ENCODE measurements at regions not wholly inside any gene's neighbourhood (a gene's known extent, or its start where the extent isn't known, plus 50 kb on each side); places are given as distances from the start of the nearest gene placed in this dataset.

GRCh38 chr2:220175967-220176366, 548.5 kb downstream of the SLC4A3 start:
- WGBS (ENCODE audit: extremely low coverage, insufficient coverage, low lambda C conversion rate), result no CpG with 5 or more reads among the region's 2 CpGs
- Histone ChIP-seq H3K79me1 (ENCODE audit: low read length) (no peaks in the 10 kb centered on the region), H2AK5ac (ENCODE audit: low read length) (no peak overlapping the region), H3K4me1 (ENCODE audit: control insufficient read depth, low read depth, low read length) (no peaks in the 10 kb centered on the region), H2BK15ac (replicated peaks; ENCODE audit: low read depth) (no peak overlapping the region), H3K4ac (ENCODE audit: low read depth, low read length) (no peak overlapping the region), H3K4me3 (ENCODE audit: low read length) (no peak overlapping the region), H3K4me2 (ENCODE audit: low read length) (no peak overlapping the region), H3K79me2 (ENCODE audit: control insufficient read depth, insufficient read depth, low read length) (no peaks in the 10 kb centered on the region), H3K56ac (ENCODE audit: low read length) (no peak overlapping the region), H3K27ac (ENCODE audit: low read depth, low read length) (no peak overlapping the region), H3K27me3 (ENCODE audit: insufficient read depth, low read length, poor library complexity) (no peaks in the 10 kb centered on the region), H4K8ac (ENCODE audit: low read depth, low read length) (no peak overlapping the region), H3K18ac (ENCODE audit: low read length) (no peak overlapping the region), H3K36me3 (ENCODE audit: control insufficient read depth, insufficient read depth, low read length) (no peaks in the 10 kb centered on the region), H2BK5ac (ENCODE audit: low read length) (no peak overlapping the region), H3K23ac (ENCODE audit: low read length) (no peak overlapping the region), H4K5ac (ENCODE audit: low read length) (no peak overlapping the region), H3K9ac (ENCODE audit: low read length) (no peak overlapping the region), H2BK120ac (ENCODE audit: low read depth, low read length) (no peak overlapping the region)
- DNase-seq, result no peak

GRCh38 chr2:220178991-220179695, 551.7 kb downstream of the SLC4A3 start:
- no peak overlapping the region for H3K9ac ChIP-seq (ENCODE audit: low read length)
- H3K56ac ChIP-seq (ENCODE audit: low read length), result no peak overlapping the region
- no peak overlapping the region for H3K4me2 ChIP-seq (ENCODE audit: low read length)
- H3K4me1 ChIP-seq (ENCODE audit: control insufficient read depth, low read depth, low read length), result no peaks in the 10 kb centered on the region
- no peak overlapping the region for H3K4me3 ChIP-seq (ENCODE audit: low read length)
- no peak overlapping the region for H3K18ac ChIP-seq (ENCODE audit: low read length)
- no peaks in the 10 kb centered on the region for H3K79me1 ChIP-seq (ENCODE audit: low read length)
- H2BK15ac ChIP-seq (replicated peaks; ENCODE audit: low read depth), result no peak overlapping the region
- H3K36me3 ChIP-seq (ENCODE audit: control insufficient read depth, insufficient read depth, low read length), result no peaks in the 10 kb centered on the region
- H2BK5ac ChIP-seq (ENCODE audit: low read length), result no peak overlapping the region
- H4K8ac ChIP-seq (ENCODE audit: low read depth, low read length), result no peak overlapping the region
- no peak overlapping the region for H2AK5ac ChIP-seq (ENCODE audit: low read length)
- no peak overlapping the region for H3K23ac ChIP-seq (ENCODE audit: low read length)
- no peak overlapping the region for H3K4ac ChIP-seq (ENCODE audit: low read depth, low read length)
- no peak for DNase-seq
- H3K27ac ChIP-seq (ENCODE audit: low read depth, low read length), result no peak overlapping the region
- no peaks in the 10 kb centered on the region for H3K79me2 ChIP-seq (ENCODE audit: control insufficient read depth, insufficient read depth, low read length)
- H2BK120ac ChIP-seq (ENCODE audit: low read depth, low read length), result no peak overlapping the region
- H3K27me3 ChIP-seq (ENCODE audit: insufficient read depth, low read length, poor library complexity), result no peaks in the 10 kb centered on the region
- H4K5ac ChIP-seq (ENCODE audit: low read length), result no peak overlapping the region
- WGBS (ENCODE audit: extremely low coverage, insufficient coverage, low lambda C conversion rate), result no CpG with 5 or more reads among the region's 6 CpGs

GRCh38 chr2:220181165-220181564, 553.7 kb downstream of the SLC4A3 start:
- no peak overlapping the region for H4K5ac ChIP-seq (ENCODE audit: low read length)
- no peak overlapping the region for H3K4ac ChIP-seq (ENCODE audit: low read depth, low read length)
- no peak overlapping the region for H3K23ac ChIP-seq (ENCODE audit: low read length)
- no peak overlapping the region for H3K27ac ChIP-seq (ENCODE audit: low read depth, low read length)
- no peak overlapping the region for H3K4me2 ChIP-seq (ENCODE audit: low read length)
- DNase-seq, result no peak
- no CpG with 5 or more reads among the region's 1 CpG for WGBS (ENCODE audit: extremely low coverage, insufficient coverage, low lambda C conversion rate)
- H3K4me1 ChIP-seq (ENCODE audit: control insufficient read depth, low read depth, low read length), result no peaks in the 10 kb centered on the region
- no peak overlapping the region for H4K8ac ChIP-seq (ENCODE audit: low read depth, low read length)
- H3K18ac ChIP-seq (ENCODE audit: low read length), result no peak overlapping the region
- H2BK5ac ChIP-seq (ENCODE audit: low read length), result no peak overlapping the region
- H3K9ac ChIP-seq (ENCODE audit: low read length), result no peak overlapping the region
- H2AK5ac ChIP-seq (ENCODE audit: low read length), result no peak overlapping the region
- no peaks in the 10 kb centered on the region for H3K27me3 ChIP-seq (ENCODE audit: insufficient read depth, low read length, poor library complexity)
- no peak overlapping the region for H3K4me3 ChIP-seq (ENCODE audit: low read length)
- no peak overlapping the region for H2BK15ac ChIP-seq (replicated peaks; ENCODE audit: low read depth)
- H2BK120ac ChIP-seq (ENCODE audit: low read depth, low read length), result no peak overlapping the region
- H3K79me2 ChIP-seq (ENCODE audit: control insufficient read depth, insufficient read depth, low read length), result no peaks in the 10 kb centered on the region
- no peak overlapping the region for H3K56ac ChIP-seq (ENCODE audit: low read length)
- no peaks in the 10 kb centered on the region for H3K79me1 ChIP-seq (ENCODE audit: low read length)
- H3K36me3 ChIP-seq (ENCODE audit: control insufficient read depth, insufficient read depth, low read length), result no peaks in the 10 kb centered on the region

GRCh38 chr2:220182790-220183189, 555.4 kb downstream of the SLC4A3 start:
- Histone ChIP-seq H3K4me3 (ENCODE audit: low read length) (no peak overlapping the region), H4K8ac (ENCODE audit: low read depth, low read length) (no peak overlapping the region), H3K4me2 (ENCODE audit: low read length) (no peak overlapping the region), H2BK120ac (ENCODE audit: low read depth, low read length) (no peak overlapping the region), H3K18ac (ENCODE audit: low read length) (no peak overlapping the region), H2BK15ac (replicated peaks; ENCODE audit: low read depth) (no peak overlapping the region), H2AK5ac (ENCODE audit: low read length) (no peak overlapping the region), H4K5ac (ENCODE audit: low read length) (no peak overlapping the region), H3K79me1 (ENCODE audit: low read length) (no peaks in the 10 kb centered on the region), H3K9ac (ENCODE audit: low read length) (no peak overlapping the region), H3K56ac (ENCODE audit: low read length) (no peak overlapping the region), H3K36me3 (ENCODE audit: control insufficient read depth, insufficient read depth, low read length) (no peaks in the 10 kb centered on the region), H3K23ac (ENCODE audit: low read length) (no peak overlapping the region), H3K27ac (ENCODE audit: low read depth, low read length) (no peak overlapping the region), H2BK5ac (ENCODE audit: low read length) (no peak overlapping the region), H3K4me1 (ENCODE audit: control insufficient read depth, low read depth, low read length) (no peaks in the 10 kb centered on the region), H3K79me2 (ENCODE audit: control insufficient read depth, insufficient read depth, low read length) (no peaks in the 10 kb centered on the region), H3K27me3 (ENCODE audit: insufficient read depth, low read length, poor library complexity) (no peaks in the 10 kb centered on the region), H3K4ac (ENCODE audit: low read depth, low read length) (no peak overlapping the region)
- DNase-seq, result no peak
- no CpG with 5 or more reads among the region's 3 CpGs for WGBS (ENCODE audit: extremely low coverage, insufficient coverage, low lambda C conversion rate)

- Histone ChIP-seq H2BK5ac (ENCODE audit: low read length) (no peak overlapping the region), H4K8ac (ENCODE audit: low read depth, low read length) (no peak overlapping the region), H3K79me2 (ENCODE audit: control insufficient read depth, insufficient read depth, low read length) (no peaks in the 10 kb centered on the region), H3K18ac (ENCODE audit: low read length) (no peak overlapping the region), H3K9ac (ENCODE audit: low read length) (no peak overlapping the region), H3K79me1 (ENCODE audit: low read length) (no peaks in the 10 kb centered on the region), H3K4me2 (ENCODE audit: low read length) (no peak overlapping the region), H3K4ac (ENCODE audit: low read depth, low read length) (no peak overlapping the region), H2BK15ac (replicated peaks; ENCODE audit: low read depth) (no peak overlapping the region), H2AK5ac (ENCODE audit: low read length) (no peak overlapping the region), H4K5ac (ENCODE audit: low read length) (no peak overlapping the region), H3K56ac (ENCODE audit: low read length) (no peak overlapping the region), H2BK120ac (ENCODE audit: low read depth, low read length) (no peak overlapping the region), H3K4me3 (ENCODE audit: low read length) (no peak overlapping the region), H3K27ac (ENCODE audit: low read depth, low read length) (no peak overlapping the region), H3K36me3 (ENCODE audit: control insufficient read depth, insufficient read depth, low read length) (no peaks in the 10 kb centered on the region), H3K23ac (ENCODE audit: low read length) (no peak overlapping the region), H3K27me3 (ENCODE audit: insufficient read depth, low read length, poor library complexity) (no peaks in the 10 kb centered on the region), H3K4me1 (ENCODE audit: control insufficient read depth, low read depth, low read length) (no peaks in the 10 kb centered on the region)
- no CpG with 5 or more reads among the region's 2 CpGs for WGBS (ENCODE audit: extremely low coverage, insufficient coverage, low lambda C conversion rate)
- no peak for DNase-seq
Observed at GRCh38 chr2:220185766-220186305, 558.4 kb downstream of the SLC4A3 start.

- Histone ChIP-seq H3K27ac (ENCODE audit: low read depth, low read length) (no peak overlapping the region), H3K79me1 (ENCODE audit: low read length) (no peaks in the 10 kb centered on the region), H3K18ac (ENCODE audit: low read length) (no peak overlapping the region), H3K23ac (ENCODE audit: low read length) (no peak overlapping the region), H3K4me3 (ENCODE audit: low read length) (no peak overlapping the region), H2BK120ac (ENCODE audit: low read depth, low read length) (no peak overlapping the region), H2BK5ac (ENCODE audit: low read length) (no peak overlapping the region), H3K9ac (ENCODE audit: low read length) (no peak overlapping the region), H3K36me3 (ENCODE audit: control insufficient read depth, insufficient read depth, low read length) (no peaks in the 10 kb centered on the region), H3K56ac (ENCODE audit: low read length) (no peak overlapping the region), H3K4ac (ENCODE audit: low read depth, low read length) (no peak overlapping the region), H3K27me3 (ENCODE audit: insufficient read depth, low read length, poor library complexity) (no peaks in the 10 kb centered on the region), H2BK15ac (replicated peaks; ENCODE audit: low read depth) (no peak overlapping the region), H4K5ac (ENCODE audit: low read length) (no peak overlapping the region), H2AK5ac (ENCODE audit: low read length) (no peak overlapping the region), H3K4me1 (ENCODE audit: control insufficient read depth, low read depth, low read length) (no peaks in the 10 kb centered on the region), H3K79me2 (ENCODE audit: control insufficient read depth, insufficient read depth, low read length) (no peaks in the 10 kb centered on the region), H3K4me2 (ENCODE audit: low read length) (no peak overlapping the region), H4K8ac (ENCODE audit: low read depth, low read length) (no peak overlapping the region)
- no peak for DNase-seq
- WGBS (ENCODE audit: extremely low coverage, insufficient coverage, low lambda C conversion rate), result no CpG with 5 or more reads among the region's 2 CpGs
Observed at GRCh38 chr2:220188031-220188430, 560.6 kb downstream of the SLC4A3 start.

All from mesendoderm (in vitro differentiated cells).